D721Med (cell line): ENCODE measurements at regions not wholly inside any gene's neighbourhood (a gene's known extent, or its start where the extent isn't known, plus 50 kb on each side); places are given as distances from the start of the nearest gene placed in this dataset.
"Not testable (repeated sequence)": the region's sequence is repeated elsewhere in the genome, so short reads cannot be mapped to it uniquely, and the experiment has no call there.

Experiments used
- DNase-seq: peaks from one replicate; pipeline ENCODE4 v3.0.0; 2011; ENCODE audit warnings: low spot score; ENCODE audit not compliant: insufficient read length
- FAIRE-seq: peaks from 2 replicates; lab custom pipeline; 2011; peaks lifted over from hg19 to GRCh38; lab: Jason Lieb, UNC
- CTCF ChIP-seq: IDR thresholded peaks from 2 replicates; pipeline ENCODE4 v1.5.1; 2012; ENCODE audit warnings: mild to moderate bottlenecking, control low read depth; ENCODE audit not compliant: insufficient read depth; ENCODE audit errors: missing control alignments

GRCh38 chr14:59026081-59026480 is 162.4 kb upstream of the DAAM1 start:
- no peak for TF ChIP-seq CTCF
- DNase-seq (no peak), FAIRE-seq (no peak)

- FAIRE-seq, DNase-seq: not testable (repeated sequence)
Observed at GRCh38 chr14:59026640-59027039, 161.8 kb upstream of the DAAM1 start.

- DNase-seq, result no peak
- peak; percentile 86 for FAIRE-seq
- peak; percentile 86 for TF ChIP-seq CTCF
Observed at GRCh38 chr14:59028476-59029202, 159.8 kb upstream of the DAAM1 start.

GRCh38 chr14:59032826-59033225 is 155.6 kb upstream of the DAAM1 start:
- DNase-seq (no peak), FAIRE-seq (no peak)
- TF ChIP-seq CTCF, result no peak

- TF ChIP-seq CTCF, result no peak
- DNase-seq, result no peak
- FAIRE-seq, result no peak
Observed at GRCh38 chr14:59036134-59036533, 152.3 kb upstream of the DAAM1 start.

GRCh38 chr14:59037086-59037485 is 151.4 kb upstream of the DAAM1 start:
- no peak for DNase-seq
- no peak for TF ChIP-seq CTCF
- FAIRE-seq, result no peak

- TF ChIP-seq CTCF, result no peak
- no peak for FAIRE-seq
- no peak for DNase-seq
Observed at GRCh38 chr14:59037620-59038019, 150.8 kb upstream of the DAAM1 start.
